ENCODE measurements at regions not wholly inside any gene's neighbourhood (a gene's known extent, or its start where the extent isn't known, plus 50 kb on each side); places are given as distances from the start of the nearest gene placed in this dataset.

DNA sequence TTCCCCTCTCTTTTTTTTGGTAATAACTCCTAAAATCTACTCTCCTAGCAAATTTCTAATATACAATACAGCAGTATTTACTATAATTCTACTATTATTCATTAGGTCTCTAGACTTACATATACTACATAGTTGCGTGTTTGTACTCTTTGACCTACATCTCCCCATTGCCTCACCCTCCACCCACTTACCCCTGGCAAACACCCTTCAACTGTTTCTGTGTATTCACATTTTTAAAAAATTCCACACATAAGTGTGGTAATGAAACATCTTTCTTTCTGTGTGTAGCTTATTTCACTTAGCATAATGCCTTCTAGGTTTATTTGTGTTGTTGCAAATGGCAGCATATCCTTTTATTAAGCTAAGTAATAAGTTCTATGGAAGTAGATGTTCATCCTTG lies 336.0 kb downstream of the CCDC85A start:
- TF ChIP-seq, protein P1, sequence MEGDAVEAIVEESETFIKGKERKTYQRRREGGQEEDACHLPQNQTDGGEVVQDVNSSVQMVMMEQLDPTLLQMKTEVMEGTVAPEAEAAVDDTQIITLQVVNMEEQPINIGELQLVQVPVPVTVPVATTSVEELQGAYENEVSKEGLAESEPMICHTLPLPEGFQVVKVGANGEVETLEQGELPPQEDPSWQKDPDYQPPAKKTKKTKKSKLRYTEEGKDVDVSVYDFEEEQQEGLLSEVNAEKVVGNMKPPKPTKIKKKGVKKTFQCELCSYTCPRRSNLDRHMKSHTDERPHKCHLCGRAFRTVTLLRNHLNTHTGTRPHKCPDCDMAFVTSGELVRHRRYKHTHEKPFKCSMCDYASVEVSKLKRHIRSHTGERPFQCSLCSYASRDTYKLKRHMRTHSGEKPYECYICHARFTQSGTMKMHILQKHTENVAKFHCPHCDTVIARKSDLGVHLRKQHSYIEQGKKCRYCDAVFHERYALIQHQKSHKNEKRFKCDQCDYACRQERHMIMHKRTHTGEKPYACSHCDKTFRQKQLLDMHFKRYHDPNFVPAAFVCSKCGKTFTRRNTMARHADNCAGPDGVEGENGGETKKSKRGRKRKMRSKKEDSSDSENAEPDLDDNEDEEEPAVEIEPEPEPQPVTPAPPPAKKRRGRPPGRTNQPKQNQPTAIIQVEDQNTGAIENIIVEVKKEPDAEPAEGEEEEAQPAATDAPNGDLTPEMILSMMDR (IDR thresholded peaks at IDR 0.05), result no peak
- no peak overlapping the region for H3K9ac ChIP-seq
- no peak overlapping the region for H2AFZ ChIP-seq
- no peaks in the 10 kb centered on the region for H3K79me2 ChIP-seq
- H3K4me1 ChIP-seq, result peaks cover 4% of the 10 kb centered on the region
- H3K36me3 ChIP-seq (ENCODE audit: control insufficient read depth, insufficient read depth, low read length), result no peaks in the 10 kb centered on the region
- no peak overlapping the region for H3K4me3 ChIP-seq (ENCODE audit: low read depth, low read length)
- no peak overlapping the region for H3K27ac ChIP-seq
- H3K27me3 ChIP-seq (ENCODE audit: control insufficient read depth, insufficient read depth, low read length), result no peaks in the 10 kb centered on the region
- H3K9me3 ChIP-seq (ENCODE audit: control insufficient read depth, low read length), result no peaks in the 10 kb centered on the region
- no peak overlapping the region for H3K4me2 ChIP-seq (ENCODE audit: low read length)

DNA sequence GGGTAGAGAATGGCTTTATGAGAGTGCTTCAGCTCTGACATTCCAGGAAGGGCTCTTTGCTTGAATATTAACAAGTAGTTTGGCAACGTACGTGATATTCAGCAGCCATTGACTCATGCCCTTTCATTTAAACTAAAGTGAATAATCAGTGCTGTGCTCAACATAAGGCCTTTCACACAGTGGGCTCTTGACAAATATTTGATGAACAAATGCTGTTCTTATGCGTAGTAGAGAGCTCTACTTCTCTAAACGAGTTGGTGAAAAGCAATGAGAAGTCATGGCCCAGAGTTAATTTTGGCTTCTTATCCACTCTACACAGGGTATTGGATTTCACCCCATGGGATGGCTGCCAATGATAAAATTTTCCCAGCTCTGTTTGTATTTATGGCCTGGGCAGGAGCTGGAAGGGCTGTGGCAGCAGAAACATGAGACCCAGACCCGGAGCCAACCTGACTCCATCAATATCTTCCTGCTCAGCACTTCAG lies 338.9 kb downstream of the CCDC85A start:
- TF ChIP-seq, protein P1 (IDR thresholded peaks at IDR 0.05), result no peak
- no peak overlapping the region for H3K9ac ChIP-seq

DNA sequence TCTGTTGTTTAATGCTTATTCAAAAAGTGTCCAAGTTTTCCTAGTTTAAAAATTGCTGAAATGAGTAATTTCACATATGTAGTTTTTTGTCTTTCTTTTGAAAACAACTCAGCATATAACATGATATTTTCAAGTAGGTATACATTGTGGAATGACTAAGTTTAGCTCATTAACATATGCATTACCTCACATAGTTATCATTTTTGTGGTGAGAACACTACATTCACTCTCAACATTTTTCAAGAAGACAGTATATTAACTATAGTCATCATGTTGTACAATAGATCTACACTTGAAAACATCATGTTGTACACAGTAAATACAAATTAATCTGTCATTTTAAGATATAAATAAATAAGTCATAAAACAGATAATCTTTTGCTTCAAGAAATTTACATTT lies 340.0 kb downstream of the CCDC85A start:
- no peak overlapping the region for H3K9ac ChIP-seq
- H3K36me3 ChIP-seq (ENCODE audit: control insufficient read depth, insufficient read depth, low read length), result no peaks in the 10 kb centered on the region
- H3K9me3 ChIP-seq (ENCODE audit: control insufficient read depth, low read length), result no peaks in the 10 kb centered on the region
- no peak overlapping the region for H2AFZ ChIP-seq
- H3K27ac ChIP-seq, result no peak overlapping the region
- no peaks in the 10 kb centered on the region for H3K27me3 ChIP-seq (ENCODE audit: control insufficient read depth, insufficient read depth, low read length)
- no peaks in the 10 kb centered on the region for H3K79me2 ChIP-seq
- TF ChIP-seq, protein P1 (IDR thresholded peaks at IDR 0.05), result no peak
- no peak overlapping the region for H3K4me3 ChIP-seq (ENCODE audit: low read depth, low read length)
- no peak overlapping the region for H3K4me2 ChIP-seq (ENCODE audit: low read length)
- H3K4me1 ChIP-seq, result peaks cover 4% of the 10 kb centered on the region

More for the DNA sequence above, 338.9 kb downstream of the CCDC85A start:
- peak overlapping the region; percentile 13 for H2AFZ ChIP-seq
- H3K36me3 ChIP-seq (ENCODE audit: control insufficient read depth, insufficient read depth, low read length), result no peaks in the 10 kb centered on the region
- no peaks in the 10 kb centered on the region for H3K79me2 ChIP-seq
- no peaks in the 10 kb centered on the region for H3K27me3 ChIP-seq (ENCODE audit: control insufficient read depth, insufficient read depth, low read length)
- H3K27ac ChIP-seq, result no peak overlapping the region
- H3K4me3 ChIP-seq (ENCODE audit: low read depth, low read length), result no peak overlapping the region
- no peak overlapping the region for H3K4me2 ChIP-seq (ENCODE audit: low read length)
- H3K9me3 ChIP-seq (ENCODE audit: control insufficient read depth, low read length), result no peaks in the 10 kb centered on the region
- H3K4me1 ChIP-seq, result peaks cover 4% of the 10 kb centered on the region

DNA sequence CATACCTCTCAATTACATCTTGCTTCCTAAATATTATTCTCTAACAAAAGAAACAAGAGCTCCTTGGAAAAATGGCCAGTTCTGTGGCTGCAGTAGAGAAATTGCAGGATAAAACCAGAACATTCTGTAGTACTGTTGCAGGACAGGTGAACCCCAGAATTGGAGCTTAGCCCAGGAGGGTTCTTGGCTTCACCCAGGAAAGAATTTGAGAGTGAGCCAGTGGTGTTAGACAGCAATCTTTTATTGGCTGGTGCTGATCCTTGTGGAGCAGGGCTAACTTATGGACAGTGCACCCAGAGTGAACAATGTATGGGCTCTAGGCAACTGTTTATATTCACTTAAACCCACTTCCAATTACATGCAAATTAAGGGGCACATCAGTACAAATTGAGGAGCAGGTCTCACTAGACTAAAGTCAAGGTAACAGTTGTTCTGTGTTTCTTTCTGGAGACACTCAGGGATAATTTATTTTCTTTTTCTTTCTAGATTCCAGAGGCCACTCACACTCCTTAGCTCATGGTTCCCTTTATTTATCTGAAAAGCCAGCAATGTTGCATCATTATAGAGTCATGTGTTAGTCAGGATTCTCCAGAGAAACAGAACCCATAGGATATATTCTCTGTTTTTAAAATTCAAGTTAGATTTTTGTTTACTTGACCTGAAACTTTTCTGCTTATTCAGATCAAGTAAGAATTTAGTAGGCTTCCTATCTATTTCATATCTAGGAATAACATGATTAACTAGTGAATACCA lies 348.1 kb downstream of the CCDC85A start:
- Histone ChIP-seq H3K27ac (no peak overlapping the region), H3K79me2 (no peaks in the 10 kb centered on the region), H3K4me1 (no peaks in the 10 kb centered on the region)

More for the DNA sequence above, 348.1 kb downstream of the CCDC85A start:
- Histone ChIP-seq H3K36me3 (ENCODE audit: control insufficient read depth, insufficient read depth, low read length) (no peaks in the 10 kb centered on the region), H3K4me3 (ENCODE audit: low read depth, low read length) (no peak overlapping the region), H3K4me2 (ENCODE audit: low read length) (no peak overlapping the region), H3K27me3 (ENCODE audit: control insufficient read depth, insufficient read depth, low read length) (no peaks in the 10 kb centered on the region), H3K9ac (no peak overlapping the region), H2AFZ (no peak overlapping the region), H3K9me3 (ENCODE audit: control insufficient read depth, low read length) (no peaks in the 10 kb centered on the region)
- TF ChIP-seq, protein P1 (IDR thresholded peaks at IDR 0.05), result no peak

Data from parathyroid adenoma (tissue), 2 donors.